PC-9 (cell line): ENCODE measurements at regions not wholly inside any gene's neighbourhood (a gene's known extent, or its start where the extent isn't known, plus 50 kb on each side); places are given as distances from the start of the nearest gene placed in this dataset.

ENCODE experiments used
- BruUV-seq: library from RNA; stranded (reverse); fragments of 400-500 nt; replicated peaks from 2 replicates; lab custom pipeline; 2021; lab: Mats Ljungman, UMichigan
- CTCF ChIA-PET: fragments of 300-600 bp; sonication (Branson Sonifier 250); formaldehyde crosslinking; loops from one replicate; lab custom pipeline; 2022; ENCODE audit warnings: antibody characterized with exemption; lab: Charles Lee
- POLR2A ChIA-PET: fragments of 300-600 bp; sonication (Branson Sonifier 250); formaldehyde crosslinking; loops from one replicate; lab custom pipeline; 2022; ENCODE audit warnings: antibody characterized with exemption; ENCODE audit not compliant: unreplicated experiment; lab: Charles Lee
- DNase-seq, 2 experiments: peaks; one replicate each; pipeline versions ENCODE4 v3.0.0 to v3.0.0-alpha.2; 2015 to 2022; ENCODE audit warnings: mixed read lengths in 1 of 2
- H2AFZ ChIP-seq: fragments of 200-600 bp; sonication (generic); 2 replicates; pipeline ENCODE4 v1.8.1; 2017; ENCODE audit warnings: antibody characterized with exemption
- H3F3A ChIP-seq: fragments of 200-600 bp; sonication (generic); 2 replicates; pipeline ENCODE4 v1.8.1; 2017; ENCODE audit warnings: antibody characterized with exemption, mild to moderate bottlenecking, low read depth; ENCODE audit not compliant: insufficient read depth
- H3K27ac ChIP-seq: fragments of 200-600 bp; sonication (generic); 2 replicates; pipeline ENCODE4 v1.6.1; 2016; ENCODE audit warnings: mixed run types
- H3K27me3 ChIP-seq: fragments of 200-600 bp; sonication (generic); 2 replicates; pipeline ENCODE4 v1.6.1; 2016; ENCODE audit warnings: low read depth, mixed run types; ENCODE audit not compliant: insufficient read depth
- H3K36me3 ChIP-seq: fragments of 200-600 bp; sonication (generic); 2 replicates; pipeline ENCODE4 v1.6.1; 2016; ENCODE audit warnings: low read depth, mixed run types
- H3K4me1 ChIP-seq: fragments of 200-600 bp; sonication (generic); replicated peaks from 2 replicates; pipeline ENCODE4 v1.6.1; 2016; ENCODE audit warnings: mixed run types; ENCODE audit not compliant: insufficient read depth
- H3K4me2 ChIP-seq: fragments of 200-600 bp; sonication (generic); 2 replicates; pipeline ENCODE4 v1.6.1; 2017; ENCODE audit warnings: mixed run types
- H3K4me3 ChIP-seq: fragments of 200-600 bp; sonication (generic); 2 replicates; pipeline ENCODE4 v1.6.1; 2016; ENCODE audit warnings: mixed run types
- H3K79me2 ChIP-seq: fragments of 200-600 bp; sonication (generic); 2 replicates; pipeline ENCODE4 v1.6.1; 2017; ENCODE audit warnings: low read depth, mixed run types
- H3K9me2 ChIP-seq: fragments of 200-600 bp; sonication (generic); 2 replicates; pipeline ENCODE4 v1.8.1; 2017; ENCODE audit warnings: mild to moderate bottlenecking; ENCODE audit not compliant: insufficient read depth
- H3K9me3 ChIP-seq: fragments of 200-600 bp; sonication (generic); 2 replicates; pipeline ENCODE4 v1.8.1; 2016; ENCODE audit warnings: low read depth; ENCODE audit not compliant: insufficient read depth
- H4K20me1 ChIP-seq: fragments of 200-600 bp; sonication (generic); 2 replicates; pipeline ENCODE4 v1.8.1; 2017; ENCODE audit not compliant: insufficient read depth
- CTCF ChIP-seq: fragments of 200-600 bp; sonication (generic); conservative IDR thresholded peaks from 2 replicates; pipeline ENCODE4 v1.6.1; 2017; ENCODE audit warnings: mixed run types, antibody characterized with exemption, mild to moderate bottlenecking, moderate library complexity
- EZH2 ChIP-seq: fragments of 200-600 bp; sonication (generic); IDR thresholded peaks from 2 replicates; pipeline ENCODE4 v1.8.0; 2017; ENCODE audit warnings: antibody characterized with exemption, low read depth
- intact Hi-C: fragments of 100-400 bp; cut with micrococcal nuclease; formaldehyde crosslinking; loops from one replicate; pipeline ENCODE4 v1.10.0; 2022; ENCODE audit not compliant: unreplicated experiment

GRCh38 chr2:48140586-48140985 lies 173.9 kb upstream of the FOXN2 start:
- ChIA-PET POLR2A (no interaction called here), CTCF (no interaction called here)
- Histone ChIP-seq H3K9me3 (no peaks in the 10 kb centered on the region), H3K4me1 (no peaks in the 10 kb centered on the region), H2AFZ (no peak overlapping the region), H3K9me2 (no peaks in the 10 kb centered on the region; the same call in 1 of the 2 replicates), H3K4me2 (no peak overlapping the region), H3K27me3 (no peaks in the 10 kb centered on the region), H3K27ac (no peak overlapping the region), H3K4me3 (no peak overlapping the region), H3F3A (no peaks in the 10 kb centered on the region), H4K20me1 (no peaks in the 10 kb centered on the region), H3K36me3 (no peaks in the 10 kb centered on the region), H3K79me2 (no peaks in the 10 kb centered on the region)
- DNase-seq, result no peak
- intact Hi-C loops, result no loop called here
- TF ChIP-seq CTCF, result no peak
- no peak for TF ChIP-seq EZH2
- BruUV-seq, result no TSS peak

GRCh38 chr2:48144777-48145176 lies 169.7 kb upstream of the FOXN2 start:
- Histone ChIP-seq H3K9me3 (no peaks in the 10 kb centered on the region), H3K36me3 (no peaks in the 10 kb centered on the region), H3K4me3 (no peak overlapping the region), H2AFZ (no peak overlapping the region), H3K27ac (no peak overlapping the region), H3K9me2 (no peaks in the 10 kb centered on the region), H3F3A (no peaks in the 10 kb centered on the region), H3K79me2 (no peaks in the 10 kb centered on the region), H3K4me2 (no peak overlapping the region), H3K27me3 (no peaks in the 10 kb centered on the region), H4K20me1 (no peaks in the 10 kb centered on the region), H3K4me1 (no peaks in the 10 kb centered on the region)
- intact Hi-C loops, result no loop called here
- no TSS peak for BruUV-seq
- ChIA-PET CTCF (no interaction called here), POLR2A (no interaction called here)
- TF ChIP-seq EZH2 (no peak), CTCF (no peak)
- no peak for DNase-seq

- POLR2A ChIA-PET, result no interaction called here
- Histone ChIP-seq H3K4me3 (no peak overlapping the region), H2AFZ (peak overlapping the region; percentile 59; the same call in 1 of the 2 replicates), H3K27me3 (no peaks in the 10 kb centered on the region), H3K27ac (no peak overlapping the region), H3K36me3 (no peaks in the 10 kb centered on the region), H3K4me1 (no peaks in the 10 kb centered on the region), H3K4me2 (no peak overlapping the region), H3K9me2 (no peaks in the 10 kb centered on the region; the same call in 1 of the 2 replicates), H3K79me2 (no peaks in the 10 kb centered on the region), H3K9me3 (no peaks in the 10 kb centered on the region), H3F3A (no peaks in the 10 kb centered on the region), H4K20me1 (no peaks in the 10 kb centered on the region)
- no peak for DNase-seq
- BruUV-seq, result no TSS peak
- intact Hi-C loops, result no loop called here
- TF ChIP-seq CTCF (no peak), EZH2 (no peak)
- CTCF ChIA-PET, result no interaction called here
Observed at GRCh38 chr2:48145845-48146452, 168.5 kb upstream of the FOXN2 start.
